GM18858 (cell line): ENCODE measurements at regions not wholly inside any gene's neighbourhood (a gene's known extent, or its start where the extent isn't known, plus 50 kb on each side); places are given as distances from the start of the nearest gene placed in this dataset.

Experiments
- ATAC-seq: cut with Tn5 transposase; IDR thresholded peaks from one replicate; pipeline ENCODE4 v1.9.1; 2021; ENCODE audit not compliant: unreplicated experiment

DNA sequence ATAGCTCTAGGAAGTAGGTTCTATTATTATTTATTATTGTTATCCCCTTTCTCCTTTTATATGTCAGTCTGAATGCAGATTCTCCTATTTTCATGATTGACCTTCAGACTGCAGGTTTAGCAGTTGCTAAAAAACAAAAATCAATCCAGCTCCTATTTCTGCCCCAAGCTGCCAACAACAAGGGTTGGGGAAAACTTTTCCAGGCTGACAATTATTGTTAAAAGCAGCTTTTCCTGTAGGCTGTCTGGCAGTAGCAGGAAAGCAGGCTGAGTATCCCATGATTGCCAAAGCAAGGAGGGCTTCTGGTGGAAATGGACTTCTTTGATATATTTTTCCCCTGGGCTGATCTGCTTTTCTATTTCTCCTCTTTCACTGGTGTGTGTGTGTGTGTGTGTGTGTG lies 78.0 kb upstream of the CTLA4 start:
- ATAC-seq = no peak

DNA sequence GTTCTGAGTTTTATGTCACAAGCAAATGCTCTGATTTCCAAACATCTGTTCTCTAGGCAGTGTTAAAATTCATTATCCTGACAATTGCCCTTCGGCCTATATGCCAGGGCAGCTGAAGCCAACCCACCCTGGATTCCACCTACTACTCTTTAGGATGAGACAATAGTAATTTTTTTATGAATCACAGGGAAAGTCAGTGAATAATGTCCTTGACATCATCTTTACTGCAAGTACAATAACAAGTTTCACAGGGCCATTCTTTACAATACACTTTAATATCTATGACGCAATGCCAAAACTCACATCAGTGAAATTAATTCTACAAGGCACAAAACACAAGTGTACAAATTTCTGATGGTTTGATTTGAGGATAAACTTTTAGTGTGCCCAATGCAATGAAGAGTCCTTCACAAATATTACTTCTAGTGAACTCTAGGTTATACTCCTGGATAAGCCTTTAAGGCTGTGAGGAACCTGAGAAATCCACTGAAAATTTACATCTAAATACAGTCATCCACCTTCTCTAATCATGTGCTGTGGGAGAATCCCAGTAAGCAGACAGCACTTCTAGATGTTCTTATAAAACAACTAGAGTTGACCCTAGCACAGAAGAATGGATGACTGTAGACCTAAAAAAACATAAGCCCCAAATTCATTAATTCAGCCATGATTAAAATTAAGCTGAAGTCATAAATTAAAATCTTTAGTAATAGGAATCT lies 77.3 kb upstream of the CTLA4 start:
- ATAC-seq = no peak

DNA sequence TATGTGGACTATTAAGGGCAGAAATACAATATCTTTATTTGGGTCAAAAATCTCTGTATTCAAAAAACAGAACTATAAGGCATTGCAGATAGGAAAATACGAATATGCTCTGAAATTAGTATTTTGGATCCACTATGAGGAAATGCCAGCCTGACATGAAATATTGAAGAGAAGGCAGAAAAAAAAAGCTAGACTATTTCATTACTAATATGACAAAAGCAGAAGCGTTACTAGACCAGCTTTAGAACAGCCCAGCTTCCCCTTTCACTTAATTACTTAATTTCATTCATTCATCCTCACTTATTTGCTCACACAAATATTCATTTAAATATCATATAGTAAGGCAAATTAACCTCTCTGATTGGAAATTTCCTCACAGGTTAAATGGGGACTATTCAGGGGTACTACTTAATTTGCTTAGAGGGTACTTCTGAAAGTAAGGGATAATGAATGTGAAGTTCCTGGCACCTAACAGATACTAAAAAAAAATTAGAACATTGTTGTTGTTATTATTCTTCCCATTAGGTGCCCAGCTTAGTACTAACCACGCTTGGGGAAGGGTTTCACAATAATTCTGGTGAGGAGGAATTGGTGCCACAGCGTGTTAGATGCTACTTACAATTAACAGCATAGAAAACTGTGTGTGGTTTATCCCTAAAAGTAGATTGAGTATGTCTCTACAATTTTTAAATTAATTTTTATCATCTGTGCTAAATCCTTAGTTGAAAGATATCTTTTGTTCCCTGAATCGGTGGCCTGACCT lies 71.1 kb upstream of the CTLA4 start:
- ATAC-seq = no peak

DNA sequence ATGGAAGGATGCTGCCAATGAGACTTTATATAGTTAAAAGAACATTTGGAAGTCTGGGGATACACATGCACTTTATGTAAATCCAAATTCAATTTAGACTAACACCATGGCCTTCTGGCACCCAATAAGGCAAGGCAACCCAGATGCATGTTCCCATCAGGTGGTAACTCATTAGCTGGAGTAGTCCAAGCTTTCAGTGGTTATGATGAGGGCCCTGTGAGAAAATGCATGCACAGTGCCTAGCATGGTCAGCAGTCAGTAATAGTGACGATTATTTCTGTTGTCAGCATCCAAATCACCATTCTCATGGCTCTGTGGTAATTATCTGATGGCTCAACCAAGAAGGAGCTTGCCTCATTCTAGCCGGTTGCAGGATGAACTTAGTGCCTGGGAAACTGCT lies 70.3 kb upstream of the CTLA4 start:
- no peak for ATAC-seq

DNA sequence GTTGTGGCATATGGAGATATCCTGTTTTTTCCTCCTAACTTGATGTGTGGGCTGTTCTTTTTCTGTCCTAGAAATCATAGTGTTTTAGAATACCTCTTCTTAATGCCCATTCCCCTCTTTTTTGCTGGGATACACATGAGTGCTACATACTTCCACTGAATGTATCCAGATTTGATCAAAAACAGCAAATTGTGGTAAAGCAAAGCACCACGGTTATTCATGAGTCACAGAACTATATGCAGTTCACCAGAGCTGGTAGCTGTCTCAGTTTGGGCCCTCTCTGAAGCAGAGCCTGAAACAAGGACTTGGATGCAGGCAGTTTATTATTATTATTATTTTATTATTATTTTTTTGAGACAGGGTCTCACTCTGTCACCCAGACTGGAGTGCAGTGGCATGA lies 69.9 kb upstream of the CTLA4 start:
- ATAC-seq = no peak

DNA sequence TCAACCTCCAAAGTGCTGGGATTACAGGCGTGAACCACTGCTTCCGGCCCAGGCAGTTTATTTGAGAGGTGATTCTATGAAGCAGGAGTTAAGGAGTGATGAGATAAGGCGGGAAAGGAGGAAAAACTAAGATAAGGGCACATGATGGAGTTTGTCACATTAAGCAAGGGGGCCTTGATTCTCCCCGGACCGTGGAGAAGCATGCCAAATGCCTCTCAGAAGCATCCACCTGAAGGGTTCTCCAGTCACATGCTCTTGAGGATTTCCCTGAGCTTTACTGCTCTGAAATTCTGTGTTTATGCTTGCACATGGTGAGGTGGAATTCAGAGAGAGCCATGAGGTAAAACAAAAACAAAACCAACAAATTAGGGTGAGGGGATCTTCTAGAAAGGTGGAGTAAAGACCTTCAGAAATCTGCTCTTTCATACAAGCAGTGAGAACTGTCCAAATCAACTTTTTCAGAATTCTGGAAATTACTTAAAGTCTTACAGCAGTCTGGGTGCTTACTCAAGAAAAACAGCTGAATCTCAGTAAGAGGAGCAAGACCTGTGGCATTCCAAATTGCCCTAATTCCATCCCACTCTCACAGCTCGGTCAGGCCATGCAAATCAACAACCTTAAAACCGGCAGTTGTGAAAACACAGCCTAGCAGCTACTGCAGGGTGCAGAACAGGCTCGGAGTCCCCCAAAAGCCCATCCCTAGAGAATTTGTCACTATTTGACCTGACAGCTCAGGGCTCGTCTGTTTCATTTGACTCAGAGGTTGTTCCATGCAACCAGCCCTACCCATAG lies 69.1 kb upstream of the CTLA4 start:
- ATAC-seq = no peak

DNA sequence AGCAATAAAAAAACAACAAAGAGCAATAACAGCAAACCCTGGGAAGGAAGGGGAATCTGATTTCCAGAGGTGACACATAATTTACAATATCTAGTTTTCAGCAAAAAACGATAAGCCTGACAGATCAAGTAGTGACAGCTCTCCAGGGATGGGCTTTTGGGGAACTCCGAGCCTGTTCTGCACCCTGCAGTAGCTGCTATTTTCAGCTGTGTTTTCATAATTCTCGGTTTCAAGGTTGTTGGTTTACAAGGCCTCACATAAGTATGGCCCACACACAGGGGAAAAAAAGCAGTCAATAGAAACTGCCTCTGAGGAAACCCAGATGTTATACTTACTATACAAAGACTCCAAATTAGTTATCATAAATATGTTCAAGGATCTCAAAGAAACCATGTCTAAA lies 67.7 kb upstream of the CTLA4 start:
- peak; percentile 86 for ATAC-seq

DNA sequence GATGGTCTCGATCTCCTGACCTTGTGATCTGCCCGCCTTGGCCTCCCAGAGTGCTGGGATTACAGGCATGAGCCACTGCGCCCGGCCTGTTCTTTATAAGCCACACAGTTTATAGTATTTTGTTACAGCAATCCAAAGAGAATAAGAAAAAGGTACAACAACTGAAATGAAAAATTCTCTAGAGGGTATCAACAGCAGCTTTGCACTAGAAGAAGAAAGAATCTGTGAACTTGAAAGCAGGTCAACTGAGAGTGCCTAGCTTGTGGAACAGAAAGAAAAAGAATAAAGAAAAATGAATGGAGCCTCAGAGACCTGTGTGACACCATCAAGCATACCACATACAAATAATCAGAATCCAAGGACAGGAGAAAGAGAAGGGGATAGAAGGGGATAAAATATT lies 66.8 kb upstream of the CTLA4 start:
- no peak for ATAC-seq

DNA sequence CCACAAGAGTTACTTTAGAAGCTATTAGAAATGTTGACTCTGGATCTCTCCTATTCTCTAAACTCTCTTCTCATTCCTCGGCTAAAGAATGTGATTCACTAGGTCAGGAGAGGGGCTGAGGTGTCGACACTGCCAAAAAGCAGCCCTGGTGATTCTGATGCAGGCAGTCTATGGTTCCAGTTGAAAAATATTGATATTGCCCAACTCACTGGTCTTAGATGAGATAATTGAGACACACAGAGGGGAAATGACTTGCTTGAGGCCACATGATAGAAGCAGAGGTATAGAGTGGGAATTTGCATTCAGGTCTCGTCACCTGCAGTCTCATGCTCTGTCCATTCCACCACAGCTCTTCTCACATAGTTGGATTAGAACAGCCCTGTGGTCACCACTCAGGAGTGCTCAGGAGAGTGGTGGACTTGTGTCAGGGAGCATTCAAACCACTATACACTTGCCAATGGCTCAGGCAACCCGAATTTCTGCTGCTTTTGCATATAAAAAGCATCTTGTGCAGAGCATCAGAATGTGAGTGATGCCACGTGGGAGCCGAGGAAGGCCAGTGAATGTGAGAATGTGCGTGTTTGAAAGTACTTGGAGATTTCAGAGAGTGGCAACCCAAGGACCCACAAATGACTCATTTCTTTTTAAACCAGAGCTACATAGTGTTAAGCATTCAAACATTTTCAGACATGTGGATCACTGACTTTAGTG lies 65.1 kb upstream of the CTLA4 start:
- ATAC-seq = no peak

DNA sequence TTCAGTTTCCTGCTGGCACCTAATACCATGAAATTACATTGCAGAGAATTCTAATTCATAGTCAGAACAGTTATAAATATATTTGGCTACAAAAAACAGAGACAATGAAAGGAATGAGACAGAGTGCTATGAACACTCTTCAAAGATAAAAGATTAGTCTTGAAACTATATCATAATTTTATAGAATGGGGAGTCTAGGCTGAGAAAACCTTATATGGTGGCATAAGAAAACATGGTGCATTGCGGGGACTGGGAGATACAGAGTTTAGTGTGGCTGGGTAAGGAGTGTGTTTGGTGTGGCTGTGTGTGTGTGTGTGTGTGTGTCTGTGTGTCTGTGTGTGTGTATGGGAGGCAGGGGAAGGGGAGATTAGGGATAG lies 64.5 kb upstream of the CTLA4 start:
- no peak for ATAC-seq

DNA sequence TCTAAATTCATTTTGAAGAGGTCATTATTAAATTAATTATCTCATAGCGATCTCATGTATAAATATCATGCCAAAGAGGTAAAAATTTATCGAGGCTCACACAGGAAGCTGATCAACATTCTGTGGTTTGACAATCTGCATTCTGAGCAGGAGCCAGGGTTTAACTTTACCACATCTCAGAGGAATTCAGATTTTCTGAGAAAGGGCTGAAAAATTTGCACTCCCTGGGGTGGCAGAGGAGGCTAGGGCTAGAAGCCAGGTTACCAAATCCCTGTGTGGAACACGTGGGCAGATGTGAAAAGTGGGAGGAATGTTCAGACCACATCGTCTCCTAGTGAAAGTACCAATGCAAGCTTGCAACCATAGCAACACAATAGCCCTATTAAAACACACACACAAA lies 63.5 kb upstream of the CTLA4 start:
- ATAC-seq = no peak

DNA sequence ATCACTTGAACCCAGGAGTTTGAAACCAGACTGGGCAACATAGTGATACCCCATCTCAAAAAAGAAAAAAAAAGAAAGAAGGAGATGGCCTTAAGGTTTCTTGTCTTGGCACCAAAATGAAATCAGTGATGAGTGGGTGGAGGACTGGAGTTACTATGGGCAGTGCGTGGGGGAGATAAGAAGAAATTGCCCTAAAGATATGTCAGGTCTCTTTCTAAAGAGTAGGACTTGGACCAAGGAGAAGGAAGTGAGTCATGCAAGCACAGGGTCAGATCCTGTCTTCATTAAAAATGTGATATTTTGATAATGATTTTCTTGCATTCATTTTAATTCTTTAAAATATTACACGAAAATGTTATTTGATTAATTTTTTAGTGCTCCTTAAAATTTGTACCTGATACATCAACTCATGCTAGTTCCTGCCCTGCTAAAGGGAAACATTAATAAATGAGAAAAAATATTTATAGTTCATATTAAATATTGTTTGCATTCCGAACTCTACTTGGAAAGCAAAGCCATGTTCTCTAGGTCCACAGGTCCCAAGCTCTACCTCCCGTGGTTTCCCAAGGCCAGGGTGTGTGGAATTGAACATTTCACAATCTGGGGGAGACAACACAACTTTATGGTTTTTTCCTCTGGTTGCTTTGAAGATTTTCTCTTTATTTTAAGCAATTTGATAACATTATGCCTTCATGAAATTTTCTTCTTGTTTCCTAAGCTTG lies 62.6 kb upstream of the CTLA4 start:
- no peak for ATAC-seq

DNA sequence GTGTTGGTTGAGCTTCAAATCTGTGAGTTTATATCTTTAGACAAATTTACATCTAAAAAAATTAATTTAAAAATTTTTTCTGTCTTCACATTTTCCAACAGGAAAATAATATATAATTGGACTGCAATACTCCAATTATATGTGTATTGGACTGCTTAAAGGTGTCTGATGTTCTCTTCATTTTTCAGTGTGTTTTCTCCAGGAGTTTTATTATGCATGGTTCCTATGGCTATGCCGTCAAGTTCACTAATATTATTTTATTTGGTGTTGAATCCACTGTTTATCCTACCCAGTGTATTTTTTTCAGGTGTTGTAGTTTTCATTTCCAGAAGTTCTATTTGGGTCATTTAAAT lies 62.1 kb upstream of the CTLA4 start:
- no peak for ATAC-seq

DNA sequence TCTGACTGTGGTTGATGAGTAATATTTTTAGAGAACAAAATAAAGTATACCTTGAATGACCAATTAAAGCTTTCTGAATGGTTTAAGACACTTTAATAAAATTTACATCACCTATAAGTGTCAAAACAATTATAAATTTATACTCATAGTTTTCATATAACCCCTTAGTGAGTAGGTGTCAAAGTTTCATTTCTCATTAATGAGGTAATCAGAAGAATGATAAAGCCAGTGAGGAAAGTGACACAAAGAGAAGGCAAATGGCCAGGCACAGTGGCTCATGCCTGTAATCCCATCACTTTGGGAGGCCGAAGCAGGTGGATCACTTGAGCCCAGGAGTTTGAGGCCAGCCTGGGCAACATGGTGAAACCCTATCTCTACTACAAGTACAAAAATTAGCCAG lies 60.8 kb upstream of the CTLA4 start:
- ATAC-seq = no peak

DNA sequence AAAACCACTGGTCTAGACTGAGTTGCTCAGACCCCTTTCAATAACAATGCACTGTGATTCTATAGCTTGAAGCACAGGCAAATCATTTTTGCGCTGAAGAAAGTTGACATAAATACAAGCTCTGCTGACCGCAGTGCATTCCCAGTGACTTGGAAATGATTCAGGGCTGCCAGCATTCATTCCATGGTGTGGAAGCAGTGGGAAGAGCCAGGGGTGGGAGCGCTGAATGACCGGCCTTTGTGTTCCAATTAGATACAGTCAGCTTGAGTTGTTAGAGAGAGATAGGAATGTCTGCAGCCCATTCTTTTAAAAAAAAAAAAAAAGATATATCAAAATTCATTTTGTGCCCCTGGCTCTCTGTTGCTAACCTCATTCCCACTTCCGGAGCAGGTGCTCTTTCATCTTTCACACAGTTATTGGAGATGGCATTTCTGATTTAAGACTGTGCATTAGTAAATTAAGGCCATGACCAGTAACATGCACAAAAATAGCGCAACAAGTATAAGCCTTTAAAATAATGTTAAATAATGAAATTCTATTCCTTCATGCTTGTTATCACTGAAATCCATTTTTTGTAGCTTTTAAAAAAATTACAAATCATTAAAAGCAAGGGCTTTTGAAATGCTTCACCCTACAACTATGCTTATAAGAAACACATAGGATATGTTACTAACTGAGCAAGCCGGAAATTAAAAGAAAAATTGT lies 59.4 kb upstream of the CTLA4 start:
- no peak for ATAC-seq

DNA sequence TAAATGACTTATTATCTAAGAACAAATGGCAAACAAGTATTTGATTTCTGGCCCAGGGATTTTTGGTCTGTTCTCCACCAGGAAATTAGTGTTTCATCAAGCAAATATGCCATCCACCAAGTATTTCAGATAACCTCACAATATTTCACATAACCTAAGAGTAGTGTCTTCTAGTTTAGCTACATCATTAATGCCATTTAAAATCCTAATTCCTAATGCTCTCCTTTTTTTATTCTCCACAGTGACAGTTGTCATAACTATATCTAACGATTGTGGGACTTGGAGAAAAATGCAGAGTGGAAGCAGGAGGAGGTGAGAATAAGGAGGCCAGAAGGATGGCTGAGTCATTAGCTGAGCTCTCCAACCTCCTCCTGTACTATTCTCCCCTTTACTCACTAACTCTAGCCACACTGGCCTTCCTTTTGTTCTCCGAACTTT lies 58.5 kb upstream of the CTLA4 start:
- ATAC-seq = no peak

DNA sequence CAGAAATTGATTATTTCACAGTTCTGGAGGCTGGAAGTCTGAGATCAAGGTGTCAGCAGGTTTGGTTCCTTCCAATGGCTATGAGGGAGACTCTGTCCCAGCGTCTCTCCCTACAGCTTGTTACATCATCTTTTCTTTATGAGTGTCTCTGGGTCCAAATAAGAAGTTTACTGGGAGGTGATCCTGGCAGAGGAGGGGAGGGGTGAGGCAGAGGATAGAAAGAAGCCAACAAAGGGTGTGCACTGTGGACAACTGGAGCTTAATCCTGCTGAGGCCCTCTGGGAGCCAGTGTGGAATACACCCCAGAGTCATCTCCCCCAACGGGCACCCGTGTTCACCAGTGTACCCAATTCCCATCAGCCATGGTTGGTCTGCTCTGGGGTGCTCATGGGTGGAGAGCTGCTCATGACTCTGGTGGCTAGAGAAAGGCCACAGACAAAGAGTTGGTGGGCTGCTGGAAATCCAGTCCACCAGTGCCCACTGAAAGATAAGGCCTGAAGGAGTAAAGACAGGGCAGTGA lies 57.5 kb upstream of the CTLA4 start:
- ATAC-seq = no peak

DNA sequence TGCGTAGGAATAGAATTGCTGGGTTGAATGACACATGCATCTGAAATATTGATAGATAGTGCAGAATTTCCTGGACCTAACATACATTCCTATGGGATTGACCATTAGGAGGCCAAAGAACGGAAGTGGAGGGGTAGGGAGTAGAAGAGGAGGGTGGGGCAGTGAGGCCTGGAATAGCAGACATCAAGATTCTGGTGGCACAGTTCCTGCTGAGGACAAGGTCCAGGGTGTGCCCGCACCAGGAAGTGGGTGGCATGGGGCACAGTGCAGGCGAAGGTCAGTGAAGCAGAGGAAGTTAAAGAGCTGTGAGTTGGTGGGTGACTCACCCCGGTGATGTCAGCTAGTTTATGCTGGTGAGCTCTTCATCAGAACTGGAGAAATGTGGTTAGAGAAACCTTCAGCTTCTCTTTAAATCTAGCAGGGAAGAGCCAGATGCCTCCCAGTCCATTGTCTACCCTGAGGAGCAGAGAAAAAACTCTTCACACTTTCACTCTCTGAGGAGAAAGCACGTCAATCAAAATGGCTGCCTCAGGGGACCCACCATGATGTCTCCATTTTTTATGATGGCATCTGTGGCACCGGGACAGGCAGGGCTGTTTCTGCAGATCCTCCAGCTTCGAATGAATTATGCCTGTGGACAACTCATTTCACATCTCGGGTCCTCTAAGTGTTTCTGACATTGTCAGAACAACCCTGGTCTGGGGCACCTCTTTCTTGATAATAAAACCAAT lies 55.9 kb upstream of the CTLA4 start:
- peak; percentile 70 for ATAC-seq
